Activated T-cell treated with anti-CD3 and anti-CD28 coated beads, Interleukin-2, amount 50 U/mL, for 72 hours (primary cell): ENCODE measurements at regions not wholly inside any gene's neighbourhood (a gene's known extent, or its start where the extent isn't known, plus 50 kb on each side); places are given as distances from the start of the nearest gene placed in this dataset.

Source experiments
- ATAC-seq, 2 donors: fragments of 150-1000 bp; cut with Tn5 transposase; replicated peaks in 1 of 2; 2 replicates each; pipeline ENCODE4 v1.10.0; 2021; ENCODE audit warnings: moderate library complexity in 2 of 2, mild to moderate bottlenecking in 1 of 2
- DNase-seq, 2 donors: peaks; one replicate each; pipeline ENCODE4 v3.0.0; 2021 to 2022; ENCODE audit warnings: mixed read lengths in 1 of 2
- H3K27ac Mint-ChIP-seq: one replicate; pipeline ENCODE4 v1.8.0; 2022; ENCODE audit warnings: mild to moderate bottlenecking, moderate library complexity, mixed read lengths
- H3K27me3 Mint-ChIP-seq: one replicate; pipeline ENCODE4 v1.8.0; 2022; ENCODE audit warnings: low read depth, mixed read lengths
- H3K36me3 Mint-ChIP-seq, 2 donors: one replicate each; pipeline ENCODE4 v1.8.0; 2022; ENCODE audit warnings: mixed read lengths in 2 of 2, mild to moderate bottlenecking in 1 of 2; ENCODE audit not compliant: insufficient read depth in 2 of 2
- H3K4me1 Mint-ChIP-seq: one replicate; pipeline ENCODE4 v1.8.0; 2022; ENCODE audit warnings: low read depth, mixed read lengths
- H3K4me3 Mint-ChIP-seq, 2 donors: one replicate each; pipeline ENCODE4 v1.8.0; 2022; ENCODE audit warnings: mild to moderate bottlenecking in 2 of 2, mixed read lengths in 2 of 2, moderate library complexity in 2 of 2
- H3K9me3 Mint-ChIP-seq, 2 donors: one replicate each; pipeline ENCODE4 v1.8.0; 2022; ENCODE audit warnings: mixed read lengths in 2 of 2

GRCh38 chr10:123512901-123513775 is 153.0 kb upstream of the GPR26 start:
- Mint-ChIP-seq H3K4me1 (no peaks in the 10 kb centered on the region), H3K36me3 (no peaks in the 10 kb centered on the region), H3K9me3 (no peaks in the 10 kb centered on the region), H3K27ac (no peak overlapping the region), H3K27me3 (peaks cover 14% of the 10 kb centered on the region), H3K4me3 (no peak overlapping the region)
- ATAC-seq (no peak), DNase-seq (no peak)

- Mint-ChIP-seq H3K9me3 (no peaks in the 10 kb centered on the region), H3K36me3 (no peaks in the 10 kb centered on the region), H3K27ac (no peak overlapping the region), H3K27me3 (peaks cover 14% of the 10 kb centered on the region), H3K4me1 (no peaks in the 10 kb centered on the region), H3K4me3 (no peak overlapping the region)
- ATAC-seq (no peak), DNase-seq (no peak)
Observed at GRCh38 chr10:123513870-123514269, 152.3 kb upstream of the GPR26 start.

- Mint-ChIP-seq H3K4me3 (no peak overlapping the region), H3K4me1 (no peaks in the 10 kb centered on the region), H3K27me3 (peaks cover 14% of the 10 kb centered on the region), H3K36me3 (no peaks in the 10 kb centered on the region), H3K9me3 (no peaks in the 10 kb centered on the region), H3K27ac (no peak overlapping the region)
- no peak for DNase-seq
- no peak for ATAC-seq
Observed at GRCh38 chr10:123514996-123515395, 151.2 kb upstream of the GPR26 start.

- ATAC-seq (no peak), DNase-seq (no peak)
- H3K4me1 Mint-ChIP-seq = no peaks in the 10 kb centered on the region
- no peak overlapping the region for H3K27ac Mint-ChIP-seq
- H3K36me3 Mint-ChIP-seq = no peaks in the 10 kb centered on the region
- H3K9me3 Mint-ChIP-seq = no peaks in the 10 kb centered on the region
- no peak overlapping the region for H3K4me3 Mint-ChIP-seq
- H3K27me3 Mint-ChIP-seq = peaks cover 14% of the 10 kb centered on the region
Observed at GRCh38 chr10:123515661-123516060, 150.5 kb upstream of the GPR26 start.

GRCh38 chr10:123516291-123516690 is 149.9 kb upstream of the GPR26 start:
- DNase-seq (no peak), ATAC-seq (no peak)
- no peaks in the 10 kb centered on the region for H3K9me3 Mint-ChIP-seq
- peaks cover 14% of the 10 kb centered on the region for H3K27me3 Mint-ChIP-seq
- H3K36me3 Mint-ChIP-seq = no peaks in the 10 kb centered on the region
- H3K27ac Mint-ChIP-seq = no peak overlapping the region
- H3K4me1 Mint-ChIP-seq = no peaks in the 10 kb centered on the region
- no peak overlapping the region for H3K4me3 Mint-ChIP-seq

- Mint-ChIP-seq H3K4me3 (no peak overlapping the region), H3K27me3 (peaks cover 14% of the 10 kb centered on the region), H3K36me3 (no peaks in the 10 kb centered on the region), H3K4me1 (no peaks in the 10 kb centered on the region), H3K9me3 (no peaks in the 10 kb centered on the region), H3K27ac (no peak overlapping the region)
- no peak for ATAC-seq
- no peak for DNase-seq
Observed at GRCh38 chr10:123517426-123517825, 148.7 kb upstream of the GPR26 start.

- no peak for ATAC-seq
- no peak overlapping the region for H3K27ac Mint-ChIP-seq
- peaks cover 14% of the 10 kb centered on the region for H3K27me3 Mint-ChIP-seq
- no peak for DNase-seq
- no peak overlapping the region for H3K4me3 Mint-ChIP-seq
- H3K36me3 Mint-ChIP-seq = no peaks in the 10 kb centered on the region
- H3K9me3 Mint-ChIP-seq = no peaks in the 10 kb centered on the region
- H3K4me1 Mint-ChIP-seq = no peaks in the 10 kb centered on the region
Observed at GRCh38 chr10:123517901-123518300, 148.3 kb upstream of the GPR26 start.

- no peak overlapping the region for H3K4me3 Mint-ChIP-seq
- no peaks in the 10 kb centered on the region for H3K9me3 Mint-ChIP-seq
- ATAC-seq (no peak), DNase-seq (no peak)
- H3K27ac Mint-ChIP-seq = no peak overlapping the region
- no peaks in the 10 kb centered on the region for H3K4me1 Mint-ChIP-seq
- peaks cover 14% of the 10 kb centered on the region for H3K27me3 Mint-ChIP-seq
- no peaks in the 10 kb centered on the region for H3K36me3 Mint-ChIP-seq
Observed at GRCh38 chr10:123518765-123519164, 147.4 kb upstream of the GPR26 start.

- no peak overlapping the region for H3K27ac Mint-ChIP-seq
- H3K27me3 Mint-ChIP-seq = peaks cover 14% of the 10 kb centered on the region
- ATAC-seq = no peak
- no peaks in the 10 kb centered on the region for H3K4me1 Mint-ChIP-seq
- no peak for DNase-seq
- H3K36me3 Mint-ChIP-seq = no peaks in the 10 kb centered on the region
- H3K4me3 Mint-ChIP-seq = no peak overlapping the region
- H3K9me3 Mint-ChIP-seq = no peaks in the 10 kb centered on the region
Observed at GRCh38 chr10:123519861-123520260, 146.3 kb upstream of the GPR26 start.

GRCh38 chr10:123521076-123521475 is 145.1 kb upstream of the GPR26 start:
- H3K4me3 Mint-ChIP-seq = no peak overlapping the region
- no peaks in the 10 kb centered on the region for H3K4me1 Mint-ChIP-seq
- no peak overlapping the region for H3K27ac Mint-ChIP-seq
- peaks cover 5% of the 10 kb centered on the region for H3K27me3 Mint-ChIP-seq
- H3K36me3 Mint-ChIP-seq = no peaks in the 10 kb centered on the region
- ATAC-seq (no peak), DNase-seq (no peak)
- H3K9me3 Mint-ChIP-seq = no peaks in the 10 kb centered on the region

GRCh38 chr10:123521556-123521955 is 144.6 kb upstream of the GPR26 start:
- H3K27me3 Mint-ChIP-seq = no peaks in the 10 kb centered on the region
- no peaks in the 10 kb centered on the region for H3K36me3 Mint-ChIP-seq
- DNase-seq (no peak), ATAC-seq (no peak)
- H3K4me3 Mint-ChIP-seq = no peak overlapping the region
- H3K4me1 Mint-ChIP-seq = no peaks in the 10 kb centered on the region
- no peak overlapping the region for H3K27ac Mint-ChIP-seq
- no peaks in the 10 kb centered on the region for H3K9me3 Mint-ChIP-seq

GRCh38 chr10:123522702-123523312 is 143.3 kb upstream of the GPR26 start:
- H3K4me1 Mint-ChIP-seq = no peaks in the 10 kb centered on the region
- H3K36me3 Mint-ChIP-seq = no peaks in the 10 kb centered on the region
- ATAC-seq (no peak), DNase-seq (no peak)
- no peak overlapping the region for H3K4me3 Mint-ChIP-seq
- no peak overlapping the region for H3K27ac Mint-ChIP-seq
- H3K27me3 Mint-ChIP-seq = no peaks in the 10 kb centered on the region
- no peaks in the 10 kb centered on the region for H3K9me3 Mint-ChIP-seq

- H3K27me3 Mint-ChIP-seq = no peaks in the 10 kb centered on the region
- DNase-seq (no peak), ATAC-seq (no peak)
- H3K4me3 Mint-ChIP-seq = no peak overlapping the region
- H3K4me1 Mint-ChIP-seq = no peaks in the 10 kb centered on the region
- no peaks in the 10 kb centered on the region for H3K36me3 Mint-ChIP-seq
- no peak overlapping the region for H3K27ac Mint-ChIP-seq
- H3K9me3 Mint-ChIP-seq = no peaks in the 10 kb centered on the region
Observed at GRCh38 chr10:123523833-123524232, 142.3 kb upstream of the GPR26 start.
